HG03025 (cell line): ENCODE measurements at regions not wholly inside any gene's neighbourhood (a gene's known extent, or its start where the extent isn't known, plus 50 kb on each side); places are given as distances from the start of the nearest gene placed in this dataset.

Source experiments
- ATAC-seq: cut with Tn5 transposase; IDR thresholded peaks from one replicate; pipeline ENCODE4 v1.9.1; 2021; ENCODE audit warnings: mild to moderate bottlenecking, moderate library complexity; ENCODE audit not compliant: unreplicated experiment, low FRiP score

GRCh38 chr14:39861229-39861600 lies 429.0 kb upstream of the FBXO33 start:
- ATAC-seq: no peak

- no peak for ATAC-seq
Observed at GRCh38 chr14:39860596-39861228, 428.5 kb upstream of the FBXO33 start.

GRCh38 chr14:39859314-39859713 lies 427.1 kb upstream of the FBXO33 start:
- no peak for ATAC-seq

- ATAC-seq: no peak
Observed at GRCh38 chr14:39857376-39858055, 425.3 kb upstream of the FBXO33 start.

DNA sequence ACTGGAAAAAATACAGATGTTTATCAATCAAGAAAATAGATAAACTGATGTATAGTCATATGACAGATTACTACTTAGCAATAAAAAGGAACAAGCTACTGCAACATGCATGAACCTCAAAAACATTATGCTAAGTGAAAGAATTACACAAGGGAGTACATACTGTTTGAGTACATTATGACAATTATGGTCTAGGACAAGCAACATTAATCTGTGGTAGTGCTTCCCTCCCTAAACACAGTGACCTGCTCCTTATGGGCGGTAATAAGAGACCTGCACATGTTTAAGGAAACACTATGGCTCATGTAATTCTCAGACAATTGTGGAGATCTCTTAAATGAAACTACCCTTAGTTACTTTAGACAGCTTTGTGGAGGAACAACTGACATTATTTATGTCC lies 421.2 kb upstream of the FBXO33 start:
- ATAC-seq: no peak

DNA sequence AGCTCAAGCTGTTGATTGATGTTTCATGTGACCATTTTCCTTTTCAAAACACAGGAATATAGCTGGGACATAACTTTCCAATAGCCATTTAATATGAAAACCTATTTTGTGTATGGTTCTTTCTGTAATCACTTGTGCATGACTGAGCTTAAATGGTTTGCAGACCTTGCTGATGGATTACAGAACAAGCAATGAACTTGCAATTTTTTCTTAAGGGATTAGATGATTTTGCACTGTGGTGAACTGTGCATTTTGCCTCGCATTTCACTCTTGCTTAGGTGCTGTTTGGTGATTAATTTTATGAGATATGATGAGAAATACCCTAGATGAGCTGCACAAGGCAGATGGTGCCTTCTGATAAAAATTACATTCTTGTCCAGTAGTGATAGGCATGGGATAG lies 419.0 kb upstream of the FBXO33 start:
- ATAC-seq: no peak

- no peak for ATAC-seq
Observed at GRCh38 chr14:39847852-39848251, 415.6 kb upstream of the FBXO33 start.

- ATAC-seq: no peak
Observed at GRCh38 chr14:39847194-39847593, 415.0 kb upstream of the FBXO33 start.

- ATAC-seq: no peak
Observed at GRCh38 chr14:39843881-39844280, 411.6 kb upstream of the FBXO33 start.

GRCh38 chr14:39841088-39841487 lies 408.9 kb upstream of the FBXO33 start:
- ATAC-seq: no peak

GRCh38 chr14:39827901-39828655 lies 395.8 kb upstream of the FBXO33 start:
- ATAC-seq: peak; percentile 90

- no peak for ATAC-seq
Observed at GRCh38 chr14:39812532-39813320, 380.5 kb upstream of the FBXO33 start.

GRCh38 chr14:39807271-39807670 lies 375.0 kb upstream of the FBXO33 start:
- no peak for ATAC-seq

DNA sequence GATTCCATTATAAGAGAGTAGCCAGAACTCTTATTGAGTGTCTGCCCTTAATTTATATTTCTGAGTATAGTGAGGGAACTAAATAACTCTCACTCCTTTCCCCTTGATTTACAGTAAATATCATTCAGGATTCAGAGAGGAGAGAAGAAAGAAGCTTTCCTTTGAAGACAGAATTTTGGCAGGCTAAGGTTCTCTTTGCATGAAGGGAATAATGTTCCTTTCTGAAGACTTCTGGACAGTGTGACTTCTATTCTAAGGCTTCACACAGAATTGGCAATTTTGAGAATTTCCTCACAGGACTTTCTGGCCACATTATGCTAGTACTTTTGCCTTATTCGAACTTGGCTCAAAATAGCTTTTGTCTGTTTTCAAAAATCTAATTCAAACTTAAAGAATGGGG lies 352.2 kb upstream of the FBXO33 start:
- no peak for ATAC-seq

DNA sequence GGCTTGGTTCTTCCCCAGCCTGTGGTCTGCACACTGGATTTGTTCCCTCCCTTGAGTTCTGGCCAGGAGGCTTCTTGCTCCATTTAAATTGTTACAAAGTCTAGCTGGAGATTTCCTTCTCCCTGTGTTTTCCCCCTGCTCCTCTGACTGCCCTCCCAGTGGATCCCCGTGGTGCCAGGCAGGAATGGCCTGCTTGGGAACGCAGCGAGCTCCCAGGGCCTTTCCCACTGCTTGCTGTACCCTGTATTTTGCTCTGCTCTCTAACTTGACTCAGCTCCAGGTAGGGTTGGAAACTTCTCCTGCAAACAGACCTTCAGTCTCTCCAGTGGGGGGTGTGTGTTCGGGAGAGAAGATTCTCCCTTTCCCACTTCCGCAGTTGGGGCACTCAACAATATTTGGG lies 349.2 kb upstream of the FBXO33 start:
- ATAC-seq: no peak

DNA sequence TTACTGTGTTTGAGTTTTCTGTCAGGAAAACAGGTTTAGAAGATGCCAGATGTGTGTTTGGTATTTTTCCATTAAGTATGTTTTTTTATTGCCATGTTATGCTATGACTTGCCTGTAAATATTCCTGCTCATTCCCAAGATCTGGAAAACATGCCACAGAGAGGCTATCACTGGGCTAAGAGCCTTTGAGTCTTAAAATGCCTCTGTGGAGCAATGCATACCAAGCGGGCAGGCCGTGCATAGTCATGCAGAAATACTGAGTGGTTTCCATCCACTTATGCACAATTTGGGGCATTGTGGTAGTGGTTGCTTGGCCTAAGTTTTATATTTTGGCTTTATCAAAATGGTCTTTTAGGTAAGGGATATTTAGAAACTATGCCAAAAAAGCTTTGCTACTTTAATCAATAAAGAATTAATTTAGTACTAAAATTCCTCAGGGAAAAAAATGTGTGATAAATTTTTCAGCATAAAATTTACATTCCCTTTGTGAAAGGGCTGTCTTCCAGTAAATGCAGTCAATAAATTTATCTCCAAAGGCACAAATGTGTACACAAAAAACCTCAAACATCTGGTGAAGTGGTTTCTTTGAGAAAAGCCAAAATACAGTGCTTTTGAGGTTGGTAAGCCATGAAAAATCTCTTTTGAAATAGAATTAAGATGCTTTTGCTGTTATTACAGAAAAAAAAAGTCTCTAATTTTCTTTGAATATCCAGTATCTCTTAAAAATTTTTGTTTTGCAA lies 341.3 kb upstream of the FBXO33 start:
- ATAC-seq: no peak

- ATAC-seq: no peak
Observed at GRCh38 chr14:39772627-39773026, 340.4 kb upstream of the FBXO33 start.

DNA sequence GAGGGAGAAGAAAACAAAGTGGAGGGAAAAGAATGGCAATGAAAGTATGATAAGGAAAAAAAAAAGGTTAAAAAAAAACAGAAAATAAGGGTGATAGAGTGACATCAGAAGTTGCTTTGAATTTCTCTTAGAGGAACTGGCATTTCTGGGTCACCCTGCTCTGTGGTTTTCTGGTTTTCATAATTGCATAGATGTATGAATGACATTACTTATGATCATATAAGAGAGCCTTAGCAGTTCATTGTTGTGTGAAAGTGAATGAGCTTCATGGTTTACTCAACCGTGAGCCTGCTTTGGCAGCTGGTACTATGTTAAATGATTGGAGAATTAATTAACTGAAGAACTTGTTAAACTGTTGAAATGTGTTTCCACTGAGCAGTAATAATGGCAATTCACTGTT lies 336.4 kb upstream of the FBXO33 start:
- ATAC-seq: no peak

GRCh38 chr14:39766397-39767000 lies 334.3 kb upstream of the FBXO33 start:
- no peak for ATAC-seq

GRCh38 chr14:39765676-39766075 lies 333.4 kb upstream of the FBXO33 start:
- ATAC-seq: no peak
